Heart left ventricle (tissue), 16 donors: ENCODE measurements at regions not wholly inside any gene's neighbourhood (a gene's known extent, or its start where the extent isn't known, plus 50 kb on each side); places are given as distances from the start of the nearest gene placed in this dataset.
"Not testable (repeated sequence)": the region's sequence is repeated elsewhere in the genome, so short reads cannot be mapped to it uniquely, and the experiment has no call there.

Experiments used
- ATAC-seq, 4 donors: fragments of 200-7000 bp; cut with Tn5 transposase; one replicate each; pipeline ENCODE4 v1.9.1; 2020 to 2022; ENCODE audit warnings: moderate library complexity in 4 of 4, mild to moderate bottlenecking in 3 of 4, moderate number of reproducible peaks in 1 of 4
- DNase-seq, 5 donors: peaks; one replicate each; pipeline ENCODE4 v3.0.0-alpha.2; 2020
- H3K27ac ChIP-seq, 12 donors: fragments of 200-600 bp; sonication (generic) in 4 of 12; one replicate each; pipeline versions ENCODE4 v1.5.0 to v1.8.0; 2016 to 2022; ENCODE audit warnings: mild to moderate bottlenecking in 2 of 12
- H3K27me3 ChIP-seq, 9 donors: fragments of 200-600 bp; sonication (generic) in 2 of 9; one replicate each; pipeline versions ENCODE4 v1.5.1 to v1.8.0; 2016 to 2022; ENCODE audit warnings: mild to moderate bottlenecking in 3 of 9
- H3K36me3 ChIP-seq, 9 donors: fragments of 200-600 bp; sonication (generic) in 2 of 9; one replicate each; pipeline versions ENCODE4 v1.5.0 to v1.8.0; 2018 to 2022; ENCODE audit warnings: mild to moderate bottlenecking in 2 of 9
- H3K4me1 ChIP-seq, 12 donors: fragments of 200-600 bp; sonication (generic) in 4 of 12; one replicate each; pipeline versions ENCODE4 v1.5.0 to v1.8.0; 2016 to 2022; ENCODE audit warnings: mild to moderate bottlenecking in 3 of 12
- H3K4me3 ChIP-seq, 12 donors: fragments of 200-600 bp; sonication (generic) in 4 of 12; one replicate each; pipeline versions ENCODE4 v1.5.0 to v1.8.0; 2017 to 2022; ENCODE audit warnings: mild to moderate bottlenecking in 9 of 12, moderate library complexity in 4 of 12
- H3K9me3 ChIP-seq, 12 donors: fragments of 200-600 bp; sonication (generic) in 4 of 12; one replicate each; pipeline versions ENCODE4 v1.5.0 to v1.8.0; 2016 to 2022; ENCODE audit warnings: mild to moderate bottlenecking in 1 of 12
- POLR2A ChIP-seq, 2 donors: fragments of 450-650 bp; IDR thresholded peaks; one replicate each; pipeline ENCODE4 v1.6.1; 2017; ENCODE audit warnings: antibody characterized with exemption in 2 of 2, mild to moderate bottlenecking in 2 of 2, moderate library complexity in 2 of 2
- WGBS, 4 donors: extraction: QIAGEN DNeasy Blood & Tissue Kit in 2 of 4; methylation state at CpG; one replicate each; pipeline versions ENCODE4 v1.1.5 to v1.1.7; 2013 to 2018; 5-methylcytosine and 5-hydroxymethylcytosine counted together
- intact Hi-C, 10 donors: fragments of 100-400 bp; cut with DNase I; formaldehyde crosslinking; loops; one replicate each; pipeline versions ENCODE4 v1.11.1 to v1.14.2; 2022
- TF ChIP-seq, protein P1 (sequence below), 12 donors: fragments of 200-600 bp; sonication (generic) in 4 of 12; IDR thresholded peaks; one replicate each; pipeline versions ENCODE4 v1.5.0 to v1.8.0; 2018 to 2022; ENCODE audit warnings: antibody characterized with exemption in 12 of 12, mild to moderate bottlenecking in 5 of 12
- donor health status: ischemic (EF 13 %, LVEDD 7.1; RV severe dilation, severe dysfunction).
- donor health status: healthy with polysubstance abuse.
- donor health status: DM: no; HTN: yes; CAD: no.
- donor health status: DM: no; HTN: no; CAD: no.
- donor health status: ischemic (EF 25% LVEDD 6.9; RV normal size, moderate dysfunction).
- donor health status: ischemic (EF 25% LVEDD 5.7; RV mildly dilated, moderate dysfunction).
- donor health status: healthy.
- donor health status: DM: yes; HTN: yes; CAD: no.
- donor health status: ischemic (EF 35%, LVEDD 5.7; RV mildly dilated, moderate dysfunction).
- donor health status: nonischemic (EF 11% LVEDD 7.7; RV severe dilation, severe dysfunction).
- donor health status: DM: yes; HTN: yes; CAD: no.
- donor health status: PGD.
- donor health status: ischemic (EF 29% LVEDD 5.4; RV normal size, mild dysfunction).
- donor health status: nonischemic (EF 23%, LVEDD 6.1; RV moderate dilation, normal function).

GRCh38 chr11:89625171-89625570 lies 84.9 kb upstream of the TRIM77 start:
- Histone ChIP-seq H3K9me3 (no peaks in the 10 kb centered on the region), H3K4me1 (no peaks in the 10 kb centered on the region), H3K27me3 (no peaks in the 10 kb centered on the region), H3K4me3 (no peak overlapping the region), H3K27ac (no peak overlapping the region), H3K36me3 (no peaks in the 10 kb centered on the region)
- ATAC-seq (no peak), DNase-seq (no peak)
- no peak for TF ChIP-seq POLR2A (IDR thresholded peaks at IDR 0.05)
- TF ChIP-seq, protein P1, sequence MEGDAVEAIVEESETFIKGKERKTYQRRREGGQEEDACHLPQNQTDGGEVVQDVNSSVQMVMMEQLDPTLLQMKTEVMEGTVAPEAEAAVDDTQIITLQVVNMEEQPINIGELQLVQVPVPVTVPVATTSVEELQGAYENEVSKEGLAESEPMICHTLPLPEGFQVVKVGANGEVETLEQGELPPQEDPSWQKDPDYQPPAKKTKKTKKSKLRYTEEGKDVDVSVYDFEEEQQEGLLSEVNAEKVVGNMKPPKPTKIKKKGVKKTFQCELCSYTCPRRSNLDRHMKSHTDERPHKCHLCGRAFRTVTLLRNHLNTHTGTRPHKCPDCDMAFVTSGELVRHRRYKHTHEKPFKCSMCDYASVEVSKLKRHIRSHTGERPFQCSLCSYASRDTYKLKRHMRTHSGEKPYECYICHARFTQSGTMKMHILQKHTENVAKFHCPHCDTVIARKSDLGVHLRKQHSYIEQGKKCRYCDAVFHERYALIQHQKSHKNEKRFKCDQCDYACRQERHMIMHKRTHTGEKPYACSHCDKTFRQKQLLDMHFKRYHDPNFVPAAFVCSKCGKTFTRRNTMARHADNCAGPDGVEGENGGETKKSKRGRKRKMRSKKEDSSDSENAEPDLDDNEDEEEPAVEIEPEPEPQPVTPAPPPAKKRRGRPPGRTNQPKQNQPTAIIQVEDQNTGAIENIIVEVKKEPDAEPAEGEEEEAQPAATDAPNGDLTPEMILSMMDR (IDR thresholded peaks at IDR 0.05): no peak
- WGBS, 4 donors: 75 to 84% (median 81%) methylated on average over 6 of the region's 6 CpGs
- intact Hi-C loops: loop anchor here in 2 of 10 donors (10.0 kb wide), 2 partner anchors 520 to 530 kb away; no protein-coding TSS in a partner anchor

GRCh38 chr11:89626366-89626765 lies 83.7 kb upstream of the TRIM77 start:
- Histone ChIP-seq H3K36me3 (no peaks in the 10 kb centered on the region), H3K27me3 (no peaks in the 10 kb centered on the region), H3K27ac (no peak overlapping the region), H3K9me3 (no peaks in the 10 kb centered on the region), H3K4me3 (no peak overlapping the region), H3K4me1 (no peaks in the 10 kb centered on the region)
- ATAC-seq (no peak), DNase-seq (no peak)
- intact Hi-C loops: loop anchor here in 2 of 10 donors (10.0 kb wide), 2 partner anchors 522 to 532 kb away; no protein-coding TSS in a partner anchor
- TF ChIP-seq, protein P1 (IDR thresholded peaks at IDR 0.05): no peak
- TF ChIP-seq POLR2A (IDR thresholded peaks at IDR 0.05): no peak

- 67 to 76% (median 70%) methylated on average over 2 of the region's 2 CpGs for WGBS, 4 donors
- not testable (repeated sequence) for H3K9me3 ChIP-seq
- intact Hi-C loops: loop anchor here in 2 of 10 donors (10.0 kb wide), 2 partner anchors 522 to 532 kb away; no protein-coding TSS in a partner anchor
Observed at GRCh38 chr11:89626881-89627280, 83.2 kb upstream of the TRIM77 start.

DNA sequence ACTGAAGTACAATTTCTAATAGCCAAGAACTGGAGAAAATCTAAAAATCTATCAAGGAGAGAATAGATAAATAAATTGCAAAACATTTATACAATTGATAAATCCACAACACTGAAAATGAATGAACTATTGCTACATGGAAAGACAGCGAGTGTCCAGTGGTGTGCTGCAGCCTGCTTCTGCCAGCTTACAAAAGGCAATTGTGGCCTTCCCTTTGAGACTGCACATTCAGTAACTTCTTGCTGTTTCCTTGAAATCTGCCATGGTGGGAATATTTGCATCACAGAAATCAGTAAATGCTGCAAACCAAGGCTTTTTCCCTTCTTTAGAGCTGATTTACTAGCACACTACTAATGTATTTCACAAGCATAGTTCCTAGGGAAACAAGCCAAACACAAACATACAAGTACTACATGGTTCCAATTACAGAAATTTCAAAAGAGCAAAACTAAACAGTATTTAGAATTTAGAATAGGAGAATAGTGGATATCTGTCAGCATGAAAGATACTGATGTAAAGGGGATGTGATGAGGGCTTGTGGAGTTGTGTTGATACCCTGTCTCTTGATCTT lies 76.9 kb upstream of the TRIM77 start:
- intact Hi-C loops: no loop called here
- ATAC-seq: no peak
- 73 to 94% (median 85%) methylated on average over 1 of the region's 1 CpG for WGBS, 4 donors
- Histone ChIP-seq H3K9me3 (no peaks in the 10 kb centered on the region), H3K36me3 (no peaks in the 10 kb centered on the region), H3K4me1 (no peaks in the 10 kb centered on the region), H3K4me3 (no peak overlapping the region), H3K27me3 (no peaks in the 10 kb centered on the region), H3K27ac (no peak overlapping the region)
- no peak for DNase-seq
- TF ChIP-seq POLR2A (IDR thresholded peaks at IDR 0.05): no peak
- TF ChIP-seq, protein P1 (IDR thresholded peaks at IDR 0.05): no peak

More at GRCh38 chr11:89626881-89627280, 83.2 kb upstream of the TRIM77 start:
- not testable (repeated sequence) for ATAC-seq, H3K27ac ChIP-seq, H3K4me1 ChIP-seq, H3K36me3 ChIP-seq, DNase-seq, H3K4me3 ChIP-seq, H3K27me3 ChIP-seq

- H3K4me3 ChIP-seq, H3K27me3 ChIP-seq, H3K36me3 ChIP-seq, H3K4me1 ChIP-seq, H3K9me3 ChIP-seq, DNase-seq, intact Hi-C loops, H3K27ac ChIP-seq, ATAC-seq: not testable (repeated sequence)
- WGBS, 4 donors: 66 to 87% (median 84%) methylated on average over 3 of the region's 3 CpGs
Observed at GRCh38 chr11:89640777-89641176, 69.3 kb upstream of the TRIM77 start.

DNA sequence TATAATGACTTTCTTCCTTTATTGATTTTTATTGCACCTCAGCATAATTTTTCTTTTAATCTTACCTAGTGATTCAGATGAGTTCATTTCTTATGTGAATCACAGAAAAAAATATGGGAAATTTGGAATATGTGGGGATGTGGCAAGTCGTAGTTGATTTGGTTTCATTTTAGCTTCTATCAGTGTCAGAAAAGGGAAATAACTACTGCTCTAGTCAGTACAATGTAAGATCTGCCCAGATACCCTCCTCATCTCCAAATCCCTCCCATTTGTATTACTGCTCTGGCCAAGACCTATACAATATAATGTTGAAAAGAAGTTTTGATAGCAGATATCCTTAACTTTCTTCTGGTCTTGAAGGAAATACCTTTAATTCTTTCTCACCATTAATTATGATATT lies 61.9 kb upstream of the TRIM77 start:
- H3K4me1 ChIP-seq, DNase-seq, intact Hi-C loops: not testable (repeated sequence)

DNA sequence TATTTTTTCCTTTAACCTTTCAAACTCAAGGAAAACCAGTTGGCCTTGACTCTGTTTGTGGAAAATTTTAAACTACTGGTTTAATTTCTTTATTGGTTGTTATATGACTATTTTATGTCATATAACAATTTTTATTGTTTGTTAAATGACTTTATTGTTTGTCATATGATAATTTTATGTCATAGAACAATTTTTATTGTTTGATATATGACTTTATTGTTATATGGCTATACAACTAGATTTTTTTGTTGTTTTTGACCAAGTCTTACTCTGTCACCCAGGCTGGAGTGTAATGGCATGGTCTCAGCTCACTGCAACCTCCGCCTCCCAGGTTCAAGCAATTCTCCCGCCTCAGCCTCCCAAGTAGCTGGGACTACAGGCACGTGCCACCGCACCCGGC lies 61.1 kb upstream of the TRIM77 start:
- intact Hi-C loops, ATAC-seq: not testable (repeated sequence)
- 77 to 94% (median 92%) methylated on average over 5 of the region's 5 CpGs for WGBS, 4 donors

More for the DNA sequence above, 61.9 kb upstream of the TRIM77 start:
- H3K27ac ChIP-seq, H3K36me3 ChIP-seq, ATAC-seq, H3K9me3 ChIP-seq, H3K27me3 ChIP-seq, H3K4me3 ChIP-seq: not testable (repeated sequence)
- 51 to 74% (median 73%) methylated on average over 1 of the region's 1 CpG for WGBS, 4 donors

DNA sequence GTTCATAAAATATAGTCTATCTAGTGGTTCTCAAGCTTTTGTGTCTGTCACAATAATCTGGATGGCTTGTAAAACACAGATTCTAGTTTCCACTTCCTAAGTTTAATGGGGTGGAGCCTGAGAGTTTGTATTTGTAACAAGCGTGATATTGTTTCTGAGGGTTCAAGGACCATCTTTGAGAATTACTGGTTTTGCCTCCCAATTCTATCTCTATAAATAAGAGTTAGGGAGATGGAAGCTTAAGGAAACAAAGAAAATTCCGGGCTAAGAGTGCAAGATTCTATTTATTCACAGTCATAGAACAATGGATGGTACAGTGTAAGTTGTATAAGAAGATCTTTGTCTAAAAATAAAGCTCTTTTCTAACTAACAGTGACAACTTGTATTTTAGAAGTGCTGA lies 55.4 kb upstream of the TRIM77 start:
- ATAC-seq, H3K4me1 ChIP-seq, intact Hi-C loops, H3K9me3 ChIP-seq, DNase-seq, H3K27me3 ChIP-seq, H3K27ac ChIP-seq, H3K36me3 ChIP-seq, H3K4me3 ChIP-seq: not testable (repeated sequence)
- 69 to 81% (median 77%) methylated on average over 2 of the region's 2 CpGs for WGBS, 4 donors

More for the DNA sequence above, 61.1 kb upstream of the TRIM77 start:
- not testable (repeated sequence) for DNase-seq, H3K27me3 ChIP-seq, H3K36me3 ChIP-seq, H3K4me1 ChIP-seq, H3K9me3 ChIP-seq, H3K4me3 ChIP-seq, H3K27ac ChIP-seq
